ENCODE measurements at regions not wholly inside any gene's neighbourhood (a gene's known extent, or its start where the extent isn't known, plus 50 kb on each side); places are given as distances from the start of the nearest gene placed in this dataset.

DNA sequence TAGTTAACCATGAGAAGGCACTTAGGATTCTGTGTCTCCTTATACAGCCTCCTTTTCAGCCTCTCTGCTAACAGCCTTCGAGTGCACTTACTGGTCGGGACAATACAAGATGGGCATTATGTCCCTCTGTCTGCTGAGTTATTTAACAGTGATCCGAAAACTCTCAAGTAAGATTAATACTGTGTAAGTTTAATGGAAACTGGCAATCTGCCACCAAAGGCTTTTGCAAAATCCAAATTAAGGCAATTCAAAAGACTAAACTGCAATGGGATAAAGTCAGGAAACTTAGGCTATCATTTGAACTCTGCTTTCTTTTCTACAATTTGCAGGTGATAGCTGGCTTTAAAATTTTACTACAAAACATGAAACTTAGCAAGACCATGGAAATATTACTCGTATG lies 477.8 kb downstream of the TFEC start:
- ATAC-seq (ENCODE audit: low read depth) (no peak), DNase-seq (ENCODE audit: low spot score) (no peak)
- Histone ChIP-seq H3K27me3 (ENCODE audit: insufficient read depth, poor library complexity, severe bottlenecking) (no peaks in the 10 kb centered on the region), H3K4me3 (ENCODE audit: severe bottlenecking) (no peak overlapping the region), H3K36me3 (ENCODE audit: low read depth) (no peaks in the 10 kb centered on the region), H3K4me1 (ENCODE audit: insufficient read depth, poor library complexity, severe bottlenecking) (no peaks in the 10 kb centered on the region), H3K27ac (ENCODE audit: poor library complexity, severe bottlenecking) (no peak overlapping the region), H3K9me3 (ENCODE audit: severe bottlenecking) (no peaks in the 10 kb centered on the region)
- TF ChIP-seq, protein P1, sequence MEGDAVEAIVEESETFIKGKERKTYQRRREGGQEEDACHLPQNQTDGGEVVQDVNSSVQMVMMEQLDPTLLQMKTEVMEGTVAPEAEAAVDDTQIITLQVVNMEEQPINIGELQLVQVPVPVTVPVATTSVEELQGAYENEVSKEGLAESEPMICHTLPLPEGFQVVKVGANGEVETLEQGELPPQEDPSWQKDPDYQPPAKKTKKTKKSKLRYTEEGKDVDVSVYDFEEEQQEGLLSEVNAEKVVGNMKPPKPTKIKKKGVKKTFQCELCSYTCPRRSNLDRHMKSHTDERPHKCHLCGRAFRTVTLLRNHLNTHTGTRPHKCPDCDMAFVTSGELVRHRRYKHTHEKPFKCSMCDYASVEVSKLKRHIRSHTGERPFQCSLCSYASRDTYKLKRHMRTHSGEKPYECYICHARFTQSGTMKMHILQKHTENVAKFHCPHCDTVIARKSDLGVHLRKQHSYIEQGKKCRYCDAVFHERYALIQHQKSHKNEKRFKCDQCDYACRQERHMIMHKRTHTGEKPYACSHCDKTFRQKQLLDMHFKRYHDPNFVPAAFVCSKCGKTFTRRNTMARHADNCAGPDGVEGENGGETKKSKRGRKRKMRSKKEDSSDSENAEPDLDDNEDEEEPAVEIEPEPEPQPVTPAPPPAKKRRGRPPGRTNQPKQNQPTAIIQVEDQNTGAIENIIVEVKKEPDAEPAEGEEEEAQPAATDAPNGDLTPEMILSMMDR (IDR thresholded peaks at IDR 0.05; ENCODE audit: poor library complexity, severe bottlenecking), result no peak

DNA sequence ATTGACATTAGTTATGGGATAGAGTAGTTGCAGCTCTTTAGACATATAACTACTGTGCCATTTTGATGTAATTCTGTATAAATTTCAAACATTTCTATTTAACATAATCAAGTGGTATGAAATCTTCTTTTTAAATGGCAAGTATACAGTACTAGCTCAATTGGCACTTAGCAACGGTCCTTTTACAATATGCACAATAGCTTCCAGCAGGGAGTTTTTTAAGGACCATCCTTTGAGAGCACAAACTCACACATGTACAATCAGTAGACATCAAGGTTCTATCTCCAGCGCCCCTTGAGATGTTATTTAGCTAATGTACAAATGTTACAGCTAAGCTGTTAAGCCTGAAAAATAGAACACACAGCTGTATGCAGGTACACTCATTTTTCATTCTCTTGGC lies 480.7 kb downstream of the TFEC start:
- no peak overlapping the region for H3K4me3 ChIP-seq (ENCODE audit: severe bottlenecking)
- H3K27me3 ChIP-seq (ENCODE audit: insufficient read depth, poor library complexity, severe bottlenecking), result no peaks in the 10 kb centered on the region
- no peak overlapping the region for H3K27ac ChIP-seq (ENCODE audit: poor library complexity, severe bottlenecking)
- TF ChIP-seq, protein P1 (IDR thresholded peaks at IDR 0.05; ENCODE audit: poor library complexity, severe bottlenecking), result no peak
- ATAC-seq (ENCODE audit: low read depth) (no peak), DNase-seq (ENCODE audit: low spot score) (no peak)
- no peaks in the 10 kb centered on the region for H3K36me3 ChIP-seq (ENCODE audit: low read depth)
- H3K9me3 ChIP-seq (ENCODE audit: severe bottlenecking), result no peaks in the 10 kb centered on the region
- H3K4me1 ChIP-seq (ENCODE audit: insufficient read depth, poor library complexity, severe bottlenecking), result no peaks in the 10 kb centered on the region

DNA sequence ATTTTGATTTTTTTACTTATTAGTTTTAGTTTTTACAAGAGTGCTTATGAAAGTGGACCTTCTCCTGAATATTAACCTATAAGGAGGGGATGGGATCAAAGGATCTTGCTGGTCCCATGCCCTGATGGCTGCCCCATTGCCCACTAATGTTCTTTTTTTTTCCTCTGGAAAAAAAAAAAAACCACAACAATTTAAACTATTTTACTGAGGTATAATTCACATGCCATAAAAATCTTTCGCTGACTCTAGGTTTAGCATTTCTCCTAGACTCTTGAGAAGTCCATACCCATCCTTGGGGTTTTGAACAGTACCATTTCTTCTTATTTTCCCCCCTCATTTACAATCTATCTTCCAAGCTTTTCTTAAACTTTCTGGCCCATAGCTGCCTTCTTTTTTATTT lies 481.8 kb downstream of the TFEC start:
- no peak overlapping the region for H3K27ac ChIP-seq (ENCODE audit: poor library complexity, severe bottlenecking)
- H3K27me3 ChIP-seq (ENCODE audit: insufficient read depth, poor library complexity, severe bottlenecking), result no peaks in the 10 kb centered on the region
- H3K4me3 ChIP-seq (ENCODE audit: severe bottlenecking), result no peak overlapping the region
- no peaks in the 10 kb centered on the region for H3K9me3 ChIP-seq (ENCODE audit: severe bottlenecking)
- no peak for ATAC-seq (ENCODE audit: low read depth)
- H3K36me3 ChIP-seq (ENCODE audit: low read depth), result no peaks in the 10 kb centered on the region
- DNase-seq (ENCODE audit: low spot score), result no peak
- H3K4me1 ChIP-seq (ENCODE audit: insufficient read depth, poor library complexity, severe bottlenecking), result no peaks in the 10 kb centered on the region
- TF ChIP-seq, protein P1 (IDR thresholded peaks at IDR 0.05; ENCODE audit: poor library complexity, severe bottlenecking), result no peak

DNA sequence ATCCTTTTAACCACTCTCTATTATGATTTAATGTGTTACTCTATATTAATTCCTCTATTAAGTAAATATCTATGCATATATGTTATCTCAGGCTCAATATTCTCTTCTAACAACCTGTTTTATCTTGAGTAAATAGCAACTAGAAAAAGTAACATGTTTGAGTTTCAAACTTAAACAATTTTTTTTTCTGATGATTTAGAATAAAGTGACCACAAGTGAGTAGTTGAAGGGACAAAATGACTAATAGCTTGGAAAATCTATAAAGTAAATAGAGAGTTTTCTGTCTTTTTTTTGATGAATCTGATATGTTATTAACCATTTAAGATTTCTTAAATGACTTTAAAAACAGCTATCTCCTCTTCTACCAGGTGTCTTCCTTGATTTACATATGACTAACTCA lies 483.8 kb downstream of the TFEC start:
- H3K4me3 ChIP-seq (ENCODE audit: severe bottlenecking), result no peak overlapping the region
- H3K9me3 ChIP-seq (ENCODE audit: severe bottlenecking), result no peaks in the 10 kb centered on the region
- TF ChIP-seq, protein P1 (IDR thresholded peaks at IDR 0.05; ENCODE audit: poor library complexity, severe bottlenecking), result no peak
- no peak for ATAC-seq (ENCODE audit: low read depth)
- H3K27me3 ChIP-seq (ENCODE audit: insufficient read depth, poor library complexity, severe bottlenecking), result no peaks in the 10 kb centered on the region
- DNase-seq (ENCODE audit: low spot score), result no peak
- no peaks in the 10 kb centered on the region for H3K36me3 ChIP-seq (ENCODE audit: low read depth)
- H3K27ac ChIP-seq (ENCODE audit: poor library complexity, severe bottlenecking), result no peak overlapping the region
- no peaks in the 10 kb centered on the region for H3K4me1 ChIP-seq (ENCODE audit: insufficient read depth, poor library complexity, severe bottlenecking)

DNA sequence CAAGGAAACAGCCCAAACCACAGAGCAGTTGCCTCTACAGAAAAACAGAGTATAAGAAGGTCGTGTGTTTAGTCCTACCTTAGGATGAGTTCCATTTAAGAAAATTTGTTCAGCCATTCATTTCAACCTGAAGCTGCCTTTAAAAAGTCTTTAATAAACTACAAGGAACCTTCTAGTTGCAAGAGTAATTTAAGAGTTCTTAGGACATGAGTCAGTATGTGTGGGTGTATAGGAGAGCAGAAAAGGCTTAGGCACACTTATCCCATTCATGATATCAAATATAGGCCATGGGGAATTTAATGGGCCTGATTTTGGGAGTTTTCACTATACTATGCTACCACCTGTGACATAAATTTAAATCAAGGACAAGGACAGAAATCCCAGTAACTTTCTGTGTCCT lies 496.8 kb downstream of the TFEC start:
- TF ChIP-seq, protein P1 (IDR thresholded peaks at IDR 0.05; ENCODE audit: poor library complexity, severe bottlenecking), result no peak
- no peaks in the 10 kb centered on the region for H3K9me3 ChIP-seq (ENCODE audit: severe bottlenecking)
- no peak for DNase-seq (ENCODE audit: low spot score)
- H3K27ac ChIP-seq (ENCODE audit: poor library complexity, severe bottlenecking), result no peak overlapping the region
- no peaks in the 10 kb centered on the region for H3K36me3 ChIP-seq (ENCODE audit: low read depth)
- no peaks in the 10 kb centered on the region for H3K4me1 ChIP-seq (ENCODE audit: insufficient read depth, poor library complexity, severe bottlenecking)
- no peak for ATAC-seq (ENCODE audit: low read depth)
- no peak overlapping the region for H3K4me3 ChIP-seq (ENCODE audit: severe bottlenecking)
- peaks cover 3% of the 10 kb centered on the region for H3K27me3 ChIP-seq (ENCODE audit: insufficient read depth, poor library complexity, severe bottlenecking)

Data from RWPE2 (cell line).